Uterus (tissue), 2 donors: ENCODE measurements at regions not wholly inside any gene's neighbourhood (a gene's known extent, or its start where the extent isn't known, plus 50 kb on each side); places are given as distances from the start of the nearest gene placed in this dataset.

ENCODE experiments used
- POLR2A ChIP-seq, 2 donors: fragments of 450-650 bp; IDR thresholded peaks; one replicate each; pipeline ENCODE4 v1.6.1; 2016; ENCODE audit warnings: antibody characterized with exemption in 2 of 2, mild to moderate bottlenecking in 1 of 2, moderate library complexity in 1 of 2
- TF ChIP-seq, protein P1 (sequence below), 4 experiments: fragments of 200-600 bp in 2 of 4; fragments of 450-650 bp in 2 of 4; sonication (generic) in 2 of 4; IDR thresholded peaks; one replicate each; pipeline ENCODE4 v1.5.1; 2016 to 2019; ENCODE audit warnings: antibody characterized with exemption in 4 of 4, mild to moderate bottlenecking in 2 of 4, moderate library complexity in 1 of 4

DNA sequence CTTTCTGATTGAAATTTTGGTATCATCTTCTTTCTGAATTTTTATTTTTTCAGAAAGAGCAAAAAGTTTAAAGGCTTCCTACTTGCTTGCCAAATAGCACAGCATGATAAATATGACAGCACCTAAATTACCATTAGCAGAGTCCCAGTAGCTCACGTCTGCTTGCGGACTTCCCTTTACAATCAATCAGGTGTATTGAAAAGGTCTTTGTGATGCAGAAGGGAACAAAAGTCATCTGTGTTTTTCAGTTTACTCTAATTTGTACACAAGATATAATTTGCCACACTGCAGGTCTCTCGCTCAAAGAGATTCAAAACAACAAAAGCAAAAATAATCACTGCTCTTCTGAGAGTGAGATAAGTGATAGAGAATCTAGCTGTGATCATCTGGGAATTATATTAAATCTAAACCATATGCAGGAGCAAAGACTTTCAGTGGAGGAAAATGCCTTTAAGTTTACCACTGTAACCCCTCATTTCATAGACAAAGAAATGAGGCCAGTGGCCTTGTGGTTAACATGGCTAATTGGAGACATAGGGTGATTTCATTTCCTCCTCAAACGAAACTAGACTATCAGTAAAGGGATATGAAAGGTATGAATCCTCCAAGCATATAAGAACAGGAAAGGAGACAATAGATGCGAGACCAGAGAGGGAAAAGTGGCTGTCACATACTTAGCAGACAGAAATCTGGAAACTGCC is 240.8 kb upstream of the TMPO start:
- TF ChIP-seq, protein P1, sequence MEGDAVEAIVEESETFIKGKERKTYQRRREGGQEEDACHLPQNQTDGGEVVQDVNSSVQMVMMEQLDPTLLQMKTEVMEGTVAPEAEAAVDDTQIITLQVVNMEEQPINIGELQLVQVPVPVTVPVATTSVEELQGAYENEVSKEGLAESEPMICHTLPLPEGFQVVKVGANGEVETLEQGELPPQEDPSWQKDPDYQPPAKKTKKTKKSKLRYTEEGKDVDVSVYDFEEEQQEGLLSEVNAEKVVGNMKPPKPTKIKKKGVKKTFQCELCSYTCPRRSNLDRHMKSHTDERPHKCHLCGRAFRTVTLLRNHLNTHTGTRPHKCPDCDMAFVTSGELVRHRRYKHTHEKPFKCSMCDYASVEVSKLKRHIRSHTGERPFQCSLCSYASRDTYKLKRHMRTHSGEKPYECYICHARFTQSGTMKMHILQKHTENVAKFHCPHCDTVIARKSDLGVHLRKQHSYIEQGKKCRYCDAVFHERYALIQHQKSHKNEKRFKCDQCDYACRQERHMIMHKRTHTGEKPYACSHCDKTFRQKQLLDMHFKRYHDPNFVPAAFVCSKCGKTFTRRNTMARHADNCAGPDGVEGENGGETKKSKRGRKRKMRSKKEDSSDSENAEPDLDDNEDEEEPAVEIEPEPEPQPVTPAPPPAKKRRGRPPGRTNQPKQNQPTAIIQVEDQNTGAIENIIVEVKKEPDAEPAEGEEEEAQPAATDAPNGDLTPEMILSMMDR (IDR thresholded peaks at IDR 0.05): no peak
- TF ChIP-seq POLR2A (IDR thresholded peaks at IDR 0.05): no peak
